ENCODE measurements at regions not wholly inside any gene's neighbourhood (a gene's known extent, or its start where the extent isn't known, plus 50 kb on each side); places are given as distances from the start of the nearest gene placed in this dataset.

DNA sequence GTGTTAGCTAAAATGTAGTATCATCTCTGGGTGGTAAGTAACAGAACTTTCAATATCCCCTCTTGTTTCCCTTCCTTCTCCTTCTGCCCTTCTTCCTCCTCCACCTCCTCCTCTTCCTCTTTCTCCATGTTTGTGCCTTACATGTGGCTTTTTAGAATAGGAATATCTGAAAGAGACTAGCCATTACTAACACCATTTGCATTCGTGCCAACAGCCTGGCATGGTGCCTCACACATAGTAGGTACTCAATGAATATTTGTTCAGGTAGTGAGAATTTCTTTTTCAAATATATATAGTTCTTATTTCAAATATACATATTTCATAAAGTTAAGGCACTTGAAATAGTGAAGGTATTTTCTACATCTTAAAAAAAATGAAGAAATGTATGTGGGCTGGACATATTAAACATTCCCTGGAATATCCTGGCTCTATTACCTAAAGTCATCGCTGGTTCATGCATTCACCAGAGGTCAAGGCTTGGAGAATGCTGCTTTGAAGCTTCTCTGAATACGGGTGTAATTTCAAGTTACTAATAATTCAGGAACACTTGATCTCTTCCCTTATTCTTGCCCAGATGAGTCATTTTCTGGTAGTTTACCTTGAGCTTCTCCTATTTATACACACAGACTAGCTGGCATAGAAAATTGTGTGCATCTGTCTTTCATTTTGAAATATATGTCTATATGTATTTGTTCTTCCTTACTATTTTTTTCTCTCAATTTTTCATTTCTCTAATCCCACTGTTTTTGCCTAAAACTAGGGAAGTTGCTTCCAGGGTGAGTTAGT, 319.4 kb downstream of the TGFB2 start:
- TF ChIP-seq, protein P1, sequence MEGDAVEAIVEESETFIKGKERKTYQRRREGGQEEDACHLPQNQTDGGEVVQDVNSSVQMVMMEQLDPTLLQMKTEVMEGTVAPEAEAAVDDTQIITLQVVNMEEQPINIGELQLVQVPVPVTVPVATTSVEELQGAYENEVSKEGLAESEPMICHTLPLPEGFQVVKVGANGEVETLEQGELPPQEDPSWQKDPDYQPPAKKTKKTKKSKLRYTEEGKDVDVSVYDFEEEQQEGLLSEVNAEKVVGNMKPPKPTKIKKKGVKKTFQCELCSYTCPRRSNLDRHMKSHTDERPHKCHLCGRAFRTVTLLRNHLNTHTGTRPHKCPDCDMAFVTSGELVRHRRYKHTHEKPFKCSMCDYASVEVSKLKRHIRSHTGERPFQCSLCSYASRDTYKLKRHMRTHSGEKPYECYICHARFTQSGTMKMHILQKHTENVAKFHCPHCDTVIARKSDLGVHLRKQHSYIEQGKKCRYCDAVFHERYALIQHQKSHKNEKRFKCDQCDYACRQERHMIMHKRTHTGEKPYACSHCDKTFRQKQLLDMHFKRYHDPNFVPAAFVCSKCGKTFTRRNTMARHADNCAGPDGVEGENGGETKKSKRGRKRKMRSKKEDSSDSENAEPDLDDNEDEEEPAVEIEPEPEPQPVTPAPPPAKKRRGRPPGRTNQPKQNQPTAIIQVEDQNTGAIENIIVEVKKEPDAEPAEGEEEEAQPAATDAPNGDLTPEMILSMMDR (conservative IDR thresholded peaks at IDR 0.05; ENCODE audit: low read length): no peak
- TF ChIP-seq EZH2phosphoT487 (IDR thresholded peaks at IDR 0.05; ENCODE audit: borderline replicate concordance, low read depth, low read length): no peak

All from OCI-LY7 (cell line).